Esophagus squamous epithelium (tissue), 5 donors: ENCODE measurements at regions not wholly inside any gene's neighbourhood (a gene's known extent, or its start where the extent isn't known, plus 50 kb on each side); places are given as distances from the start of the nearest gene placed in this dataset.

ENCODE experiments used
- DNase-seq: peaks from one replicate; lab custom pipeline; 2025; lab: John Stamatoyannopoulos, UW
- H3K27ac ChIP-seq, 4 donors: fragments of 200-600 bp; sonication (generic); one replicate each; pipeline ENCODE4 v1.5.1; 2016 to 2019; ENCODE audit warnings: mild to moderate bottlenecking in 1 of 4
- H3K27me3 ChIP-seq, 4 donors: fragments of 200-600 bp; sonication (generic); 1 replicate in 3 of 4; 2 replicates in 1 of 4; pipeline versions ENCODE4 v1.5.1 to v1.6.0; 2017 to 2021; ENCODE audit warnings: antibody characterized with exemption in 1 of 4
- H3K36me3 ChIP-seq, 3 donors: fragments of 200-600 bp; sonication (generic); one replicate each; pipeline ENCODE4 v1.5.1; 2016 to 2019
- H3K4me1 ChIP-seq, 3 donors: fragments of 200-600 bp; sonication (generic); one replicate each; pipeline ENCODE4 v1.5.1; 2017 to 2019
- H3K4me3 ChIP-seq, 4 donors: fragments of 200-600 bp; sonication (generic); 1 replicate in 3 of 4; 2 replicates in 1 of 4; pipeline ENCODE4 v1.5.1; 2016 to 2019; ENCODE audit warnings: mild to moderate bottlenecking in 2 of 4, moderate library complexity in 1 of 4
- H3K9me3 ChIP-seq, 3 donors: fragments of 200-600 bp; sonication (generic); one replicate each; pipeline ENCODE4 v1.5.1; 2016 to 2019
- POLR2A ChIP-seq, 4 donors: fragments of 450-650 bp; IDR thresholded peaks; one replicate each; pipeline ENCODE4 v1.6.1; 2017; ENCODE audit warnings: antibody characterized with exemption in 4 of 4, mild to moderate bottlenecking in 4 of 4, moderate library complexity in 3 of 4
- WGBS, 2 donors: methylation state at CpG; one replicate each; pipeline ENCODE4 v1.1.5; 2018; 5-methylcytosine and 5-hydroxymethylcytosine counted together
- intact Hi-C: fragments of 100-400 bp; cut with DNase I; formaldehyde crosslinking; loops from one replicate; pipeline ENCODE4 v1.15.0; 2022
- TF ChIP-seq, protein P1 (sequence below), 6 experiments: fragments of 450-650 bp in 4 of 6; fragments of 200-600 bp in 2 of 6; sonication (generic) in 2 of 6; IDR thresholded peaks; one replicate each; pipeline ENCODE4 v1.5.1; 2016 to 2019; ENCODE audit warnings: antibody characterized with exemption in 6 of 6, mild to moderate bottlenecking in 4 of 6, moderate library complexity in 4 of 6
- donor health status: DM: yes; HTN: yes; CAD: no.

- no peaks in the 10 kb centered on the region for H3K4me1 ChIP-seq
- TF ChIP-seq, protein P1, sequence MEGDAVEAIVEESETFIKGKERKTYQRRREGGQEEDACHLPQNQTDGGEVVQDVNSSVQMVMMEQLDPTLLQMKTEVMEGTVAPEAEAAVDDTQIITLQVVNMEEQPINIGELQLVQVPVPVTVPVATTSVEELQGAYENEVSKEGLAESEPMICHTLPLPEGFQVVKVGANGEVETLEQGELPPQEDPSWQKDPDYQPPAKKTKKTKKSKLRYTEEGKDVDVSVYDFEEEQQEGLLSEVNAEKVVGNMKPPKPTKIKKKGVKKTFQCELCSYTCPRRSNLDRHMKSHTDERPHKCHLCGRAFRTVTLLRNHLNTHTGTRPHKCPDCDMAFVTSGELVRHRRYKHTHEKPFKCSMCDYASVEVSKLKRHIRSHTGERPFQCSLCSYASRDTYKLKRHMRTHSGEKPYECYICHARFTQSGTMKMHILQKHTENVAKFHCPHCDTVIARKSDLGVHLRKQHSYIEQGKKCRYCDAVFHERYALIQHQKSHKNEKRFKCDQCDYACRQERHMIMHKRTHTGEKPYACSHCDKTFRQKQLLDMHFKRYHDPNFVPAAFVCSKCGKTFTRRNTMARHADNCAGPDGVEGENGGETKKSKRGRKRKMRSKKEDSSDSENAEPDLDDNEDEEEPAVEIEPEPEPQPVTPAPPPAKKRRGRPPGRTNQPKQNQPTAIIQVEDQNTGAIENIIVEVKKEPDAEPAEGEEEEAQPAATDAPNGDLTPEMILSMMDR (IDR thresholded peaks at IDR 0.05), result no peak
- TF ChIP-seq POLR2A (IDR thresholded peaks at IDR 0.05), result no peak
- H3K4me3 ChIP-seq, result no peak overlapping the region
- intact Hi-C loops, result no loop called here
- no peaks in the 10 kb centered on the region for H3K27me3 ChIP-seq
- H3K36me3 ChIP-seq, result no peaks in the 10 kb centered on the region
- no peaks in the 10 kb centered on the region for H3K9me3 ChIP-seq
- DNase-seq, result no peak
- WGBS, 2 donors, result 40 to 48% methylated on average over 1 of the region's 1 CpG
- no peak overlapping the region for H3K27ac ChIP-seq
Measured at GRCh38 chr13:103531278-103531677, 465.1 kb upstream of the SLC10A2 start.

DNA sequence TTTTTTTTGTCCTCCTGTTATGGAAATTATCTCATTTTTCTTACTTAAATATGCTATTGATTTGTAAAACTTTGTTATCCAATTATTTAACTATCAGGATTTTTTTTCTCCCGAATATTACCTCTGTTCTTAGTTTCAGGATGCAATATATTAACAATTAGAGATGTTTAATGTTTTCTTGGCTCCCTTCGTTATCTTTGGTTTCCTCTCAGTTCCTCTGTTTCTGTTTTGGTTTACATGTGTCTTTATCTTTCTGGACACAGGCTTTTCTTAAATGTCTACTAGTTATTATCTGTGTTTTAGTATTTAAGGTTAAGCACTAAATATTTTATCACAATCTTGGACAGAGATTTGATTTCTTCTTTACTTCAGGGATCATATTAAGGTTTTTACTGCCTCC lies 462.2 kb upstream of the SLC10A2 start:
- intact Hi-C loops, result no loop called here
- H3K27me3 ChIP-seq, result no peaks in the 10 kb centered on the region
- 55 to 58% methylated on average over 2 of the region's 2 CpGs for WGBS, 2 donors
- no peak for DNase-seq
- no peak for TF ChIP-seq POLR2A (IDR thresholded peaks at IDR 0.05)
- TF ChIP-seq, protein P1 (IDR thresholded peaks at IDR 0.05), result no peak
- H3K9me3 ChIP-seq, result no peaks in the 10 kb centered on the region
- H3K4me3 ChIP-seq, result no peak overlapping the region
- no peaks in the 10 kb centered on the region for H3K4me1 ChIP-seq
- H3K36me3 ChIP-seq, result no peaks in the 10 kb centered on the region
- H3K27ac ChIP-seq, result no peak overlapping the region

GRCh38 chr13:103525530-103525929 lies 459.3 kb upstream of the SLC10A2 start:
- 89 to 100% methylated on average over 1 of the region's 1 CpG for WGBS, 2 donors
- TF ChIP-seq, protein P1 (IDR thresholded peaks at IDR 0.05), result no peak
- no peak for TF ChIP-seq POLR2A (IDR thresholded peaks at IDR 0.05)
- no peak overlapping the region for H3K27ac ChIP-seq
- H3K4me1 ChIP-seq, result no peaks in the 10 kb centered on the region
- H3K9me3 ChIP-seq, result no peaks in the 10 kb centered on the region
- H3K36me3 ChIP-seq, result no peaks in the 10 kb centered on the region
- no peaks in the 10 kb centered on the region for H3K27me3 ChIP-seq
- no peak for DNase-seq
- intact Hi-C loops, result no loop called here
- no peak overlapping the region for H3K4me3 ChIP-seq

- WGBS, 2 donors, result 76 to 77% methylated on average over 7 of the region's 7 CpGs
- H3K4me3 ChIP-seq, result no peak overlapping the region
- intact Hi-C loops, result no loop called here
Measured at GRCh38 chr13:103523858-103524257, 457.6 kb upstream of the SLC10A2 start.

GRCh38 chr13:103521532-103521931 lies 455.3 kb upstream of the SLC10A2 start:
- intact Hi-C loops, result no loop called here
- Histone ChIP-seq H3K36me3 (no peaks in the 10 kb centered on the region), H3K9me3 (no peaks in the 10 kb centered on the region), H3K27ac (no peak overlapping the region), H3K4me1 (no peaks in the 10 kb centered on the region), H3K4me3 (no peak overlapping the region), H3K27me3 (no peaks in the 10 kb centered on the region)
- no peak for TF ChIP-seq POLR2A (IDR thresholded peaks at IDR 0.05)
- TF ChIP-seq, protein P1 (IDR thresholded peaks at IDR 0.05), result no peak
- WGBS, 2 donors, result 53 to 72% methylated on average over 1 of the region's 1 CpG
- DNase-seq, result no peak

More at GRCh38 chr13:103523858-103524257, 457.6 kb upstream of the SLC10A2 start:
- Histone ChIP-seq H3K4me1 (no peaks in the 10 kb centered on the region), H3K27me3 (no peaks in the 10 kb centered on the region), H3K36me3 (no peaks in the 10 kb centered on the region), H3K9me3 (no peaks in the 10 kb centered on the region), H3K27ac (no peak overlapping the region)
- no peak for DNase-seq
- no peak for TF ChIP-seq POLR2A (IDR thresholded peaks at IDR 0.05)
- TF ChIP-seq, protein P1 (IDR thresholded peaks at IDR 0.05), result no peak
